Dendritic cell treated with granulocyte-macrophage colony-stimulating factor and Interleukin-4, amounts not matched to agents 40 ng/mL and 50 ng/mL, for 4 days (primary cell): ENCODE measurements at regions not wholly inside any gene's neighbourhood (a gene's known extent, or its start where the extent isn't known, plus 50 kb on each side); places are given as distances from the start of the nearest gene placed in this dataset.
"Not testable (repeated sequence)": the region's sequence is repeated elsewhere in the genome, so short reads cannot be mapped to it uniquely, and the experiment has no call there.

Source experiments
- H3K27ac Mint-ChIP-seq: one replicate; pipeline ENCODE4 v1.8.0; 2022; ENCODE audit warnings: mild to moderate bottlenecking, mixed read lengths
- H3K27me3 Mint-ChIP-seq: one replicate; pipeline ENCODE4 v1.8.0; 2022; ENCODE audit warnings: mild to moderate bottlenecking, mixed read lengths
- H3K36me3 Mint-ChIP-seq: one replicate; pipeline ENCODE4 v1.8.0; 2022; ENCODE audit warnings: low read depth, mixed read lengths
- H3K4me1 Mint-ChIP-seq: one replicate; pipeline ENCODE4 v1.8.0; 2022; ENCODE audit warnings: low read depth, mixed read lengths
- H3K4me3 Mint-ChIP-seq: one replicate; pipeline ENCODE4 v1.8.0; 2022; ENCODE audit warnings: mild to moderate bottlenecking, moderate library complexity, mixed read lengths
- H3K9me3 Mint-ChIP-seq: one replicate; pipeline ENCODE4 v1.8.0; 2022; ENCODE audit warnings: mixed read lengths
- intact Hi-C: fragments of 100-400 bp; cut with micrococcal nuclease; formaldehyde crosslinking; loops from one replicate; pipeline ENCODE4 v1.15.0; 2022

- intact Hi-C loops: no loop called here
- no peaks in the 10 kb centered on the region for H3K36me3 Mint-ChIP-seq
- H3K27me3 Mint-ChIP-seq: no peaks in the 10 kb centered on the region
- H3K4me3 Mint-ChIP-seq: no peak overlapping the region
- H3K4me1 Mint-ChIP-seq: no peaks in the 10 kb centered on the region
- peaks cover 17% of the 10 kb centered on the region for H3K9me3 Mint-ChIP-seq
- no peak overlapping the region for H3K27ac Mint-ChIP-seq
These were observed 293.8 kb upstream of the RGS17 start for GRCh38 chr6:153424719-153425400.

GRCh38 chr6:153412519-153412918 lies 281.4 kb upstream of the RGS17 start:
- intact Hi-C loops: no loop called here
- H3K4me1 Mint-ChIP-seq: no peaks in the 10 kb centered on the region
- H3K9me3 Mint-ChIP-seq: peaks cover 30% of the 10 kb centered on the region
- no peak overlapping the region for H3K27ac Mint-ChIP-seq
- no peaks in the 10 kb centered on the region for H3K27me3 Mint-ChIP-seq
- H3K4me3 Mint-ChIP-seq: no peak overlapping the region
- H3K36me3 Mint-ChIP-seq: no peaks in the 10 kb centered on the region

- H3K4me1 Mint-ChIP-seq: no peaks in the 10 kb centered on the region
- no peaks in the 10 kb centered on the region for H3K36me3 Mint-ChIP-seq
- H3K27me3 Mint-ChIP-seq: no peaks in the 10 kb centered on the region
- no peak overlapping the region for H3K4me3 Mint-ChIP-seq
- no peak overlapping the region for H3K27ac Mint-ChIP-seq
- intact Hi-C loops: no loop called here
- peaks cover 42% of the 10 kb centered on the region for H3K9me3 Mint-ChIP-seq
These were observed 280.1 kb upstream of the RGS17 start for GRCh38 chr6:153411070-153411648.

GRCh38 chr6:153405931-153406330 lies 274.8 kb upstream of the RGS17 start:
- Mint-ChIP-seq H3K4me1 (no peaks in the 10 kb centered on the region), H3K27ac (no peak overlapping the region), H3K36me3 (no peaks in the 10 kb centered on the region), H3K9me3 (peaks cover 34% of the 10 kb centered on the region), H3K27me3 (no peaks in the 10 kb centered on the region), H3K4me3 (no peak overlapping the region)
- intact Hi-C loops: no loop called here

GRCh38 chr6:153401751-153402150 lies 270.7 kb upstream of the RGS17 start:
- Mint-ChIP-seq H3K4me1 (no peaks in the 10 kb centered on the region), H3K4me3 (no peak overlapping the region), H3K36me3 (no peaks in the 10 kb centered on the region), H3K9me3 (peaks cover 29% of the 10 kb centered on the region), H3K27ac (no peak overlapping the region), H3K27me3 (no peaks in the 10 kb centered on the region)
- intact Hi-C loops: no loop called here

- Mint-ChIP-seq H3K27me3 (no peaks in the 10 kb centered on the region), H3K9me3 (peaks cover 18% of the 10 kb centered on the region)
- intact Hi-C loops: no loop called here
These were observed 261.1 kb upstream of the RGS17 start for GRCh38 chr6:153392156-153392555.

GRCh38 chr6:153373869-153374268 lies 242.8 kb upstream of the RGS17 start:
- Mint-ChIP-seq H3K9me3 (no peaks in the 10 kb centered on the region), H3K27me3 (no peaks in the 10 kb centered on the region), H3K36me3 (no peaks in the 10 kb centered on the region), H3K4me1 (no peaks in the 10 kb centered on the region), H3K27ac (no peak overlapping the region), H3K4me3 (no peak overlapping the region)
- intact Hi-C loops: no loop called here

More at GRCh38 chr6:153392156-153392555, 261.1 kb upstream of the RGS17 start:
- Mint-ChIP-seq H3K36me3 (no peaks in the 10 kb centered on the region), H3K27ac (no peak overlapping the region), H3K4me1 (no peaks in the 10 kb centered on the region), H3K4me3 (no peak overlapping the region)

GRCh38 chr6:153368131-153368530 lies 237.0 kb upstream of the RGS17 start:
- Mint-ChIP-seq H3K4me1 (no peaks in the 10 kb centered on the region), H3K9me3 (no peaks in the 10 kb centered on the region), H3K36me3 (no peaks in the 10 kb centered on the region), H3K27ac (no peak overlapping the region), H3K27me3 (no peaks in the 10 kb centered on the region), H3K4me3 (no peak overlapping the region)
- intact Hi-C loops: no loop called here

GRCh38 chr6:153367021-153367420 lies 235.9 kb upstream of the RGS17 start:
- H3K4me3 Mint-ChIP-seq: no peak overlapping the region
- H3K9me3 Mint-ChIP-seq: no peaks in the 10 kb centered on the region
- no peaks in the 10 kb centered on the region for H3K27me3 Mint-ChIP-seq
- H3K36me3 Mint-ChIP-seq: no peaks in the 10 kb centered on the region
- intact Hi-C loops: no loop called here
- H3K4me1 Mint-ChIP-seq: no peaks in the 10 kb centered on the region
- H3K27ac Mint-ChIP-seq: no peak overlapping the region

GRCh38 chr6:153357391-153357790 lies 226.3 kb upstream of the RGS17 start:
- H3K27me3 Mint-ChIP-seq: no peaks in the 10 kb centered on the region
- H3K27ac Mint-ChIP-seq: no peak overlapping the region
- H3K36me3 Mint-ChIP-seq: no peaks in the 10 kb centered on the region
- intact Hi-C loops: no loop called here
- no peak overlapping the region for H3K4me3 Mint-ChIP-seq
- peaks cover 23% of the 10 kb centered on the region for H3K9me3 Mint-ChIP-seq
- no peaks in the 10 kb centered on the region for H3K4me1 Mint-ChIP-seq

GRCh38 chr6:153340568-153340967 lies 209.5 kb upstream of the RGS17 start:
- Mint-ChIP-seq H3K27ac (no peak overlapping the region), H3K9me3 (peaks cover 14% of the 10 kb centered on the region), H3K4me1 (no peaks in the 10 kb centered on the region), H3K36me3 (no peaks in the 10 kb centered on the region), H3K27me3 (no peaks in the 10 kb centered on the region), H3K4me3 (no peak overlapping the region)
- intact Hi-C loops: no loop called here

GRCh38 chr6:153334121-153334520 lies 203.0 kb upstream of the RGS17 start:
- no peaks in the 10 kb centered on the region for H3K4me1 Mint-ChIP-seq
- H3K27ac Mint-ChIP-seq: no peak overlapping the region
- H3K27me3 Mint-ChIP-seq: no peaks in the 10 kb centered on the region
- H3K9me3 Mint-ChIP-seq: no peaks in the 10 kb centered on the region
- intact Hi-C loops: no loop called here
- H3K4me3 Mint-ChIP-seq: no peak overlapping the region
- no peaks in the 10 kb centered on the region for H3K36me3 Mint-ChIP-seq

- intact Hi-C loops, H3K36me3 Mint-ChIP-seq, H3K27ac Mint-ChIP-seq, H3K27me3 Mint-ChIP-seq, H3K4me1 Mint-ChIP-seq, H3K9me3 Mint-ChIP-seq, H3K4me3 Mint-ChIP-seq: not testable (repeated sequence)
These were observed 200.1 kb upstream of the RGS17 start for GRCh38 chr6:153331221-153331620.

- no peak overlapping the region for H3K27ac Mint-ChIP-seq
- H3K27me3 Mint-ChIP-seq: no peaks in the 10 kb centered on the region
- H3K9me3 Mint-ChIP-seq: no peaks in the 10 kb centered on the region
- no peaks in the 10 kb centered on the region for H3K36me3 Mint-ChIP-seq
- no peak overlapping the region for H3K4me3 Mint-ChIP-seq
- no peaks in the 10 kb centered on the region for H3K4me1 Mint-ChIP-seq
- intact Hi-C loops: no loop called here
These were observed 197.1 kb upstream of the RGS17 start for GRCh38 chr6:153328194-153328593.

- no peaks in the 10 kb centered on the region for H3K9me3 Mint-ChIP-seq
- intact Hi-C loops: no loop called here
- H3K27ac Mint-ChIP-seq: no peak overlapping the region
- H3K36me3 Mint-ChIP-seq: no peaks in the 10 kb centered on the region
- H3K27me3 Mint-ChIP-seq: no peaks in the 10 kb centered on the region
- no peaks in the 10 kb centered on the region for H3K4me1 Mint-ChIP-seq
- H3K4me3 Mint-ChIP-seq: no peak overlapping the region
These were observed 194.6 kb upstream of the RGS17 start for GRCh38 chr6:153325661-153326060.
